H9 (cell line): ENCODE measurements at regions not wholly inside any gene's neighbourhood (a gene's known extent, or its start where the extent isn't known, plus 50 kb on each side); places are given as distances from the start of the nearest gene placed in this dataset.

Experiments
- DNase-seq: peaks from one replicate; pipeline ENCODE4 v3.0.0-alpha.2; 2017
- H2AFZ ChIP-seq: one replicate; pipeline ENCODE4 v1.6.1; 2013; ENCODE audit warnings: mild to moderate bottlenecking, low read length, control low read depth, moderate library complexity
- H2AK5ac ChIP-seq: 2 replicates; pipeline ENCODE4 v1.6.1; 2013; ENCODE audit warnings: low read length, control low read depth, mixed read lengths; ENCODE audit not compliant: insufficient read length
- H2BK120ac ChIP-seq: one replicate; pipeline ENCODE4 v1.6.1; 2013; ENCODE audit warnings: low read depth, mild to moderate bottlenecking, low read length, control low read depth, inconsistent platforms; ENCODE audit not compliant: poor library complexity, severe bottlenecking
- H2BK12ac ChIP-seq: 2 replicates; pipeline ENCODE4 v1.6.1; 2013; ENCODE audit warnings: low read length, control low read depth, mixed read lengths, low read depth; ENCODE audit not compliant: insufficient read length
- H2BK15ac ChIP-seq: 2 replicates; pipeline ENCODE4 v1.6.1; 2013; ENCODE audit warnings: low read depth, low read length, control low read depth
- H2BK20ac ChIP-seq: one replicate; pipeline ENCODE4 v1.6.1; 2013; ENCODE audit warnings: low read depth, mild to moderate bottlenecking, low read length, control low read depth, inconsistent platforms; ENCODE audit not compliant: poor library complexity, severe bottlenecking
- H2BK5ac ChIP-seq: 2 replicates; pipeline ENCODE4 v1.6.1; 2013; ENCODE audit warnings: low read length, control low read depth, mixed read lengths; ENCODE audit not compliant: insufficient read length
- H3K14ac ChIP-seq: 2 replicates; pipeline ENCODE4 v1.6.1; 2013; ENCODE audit warnings: low read length, control low read depth; ENCODE audit not compliant: insufficient read depth
- H3K18ac ChIP-seq: 2 replicates; pipeline ENCODE4 v1.6.1; 2013; ENCODE audit warnings: low read depth, mild to moderate bottlenecking, mixed read lengths, low read length, control low read depth; ENCODE audit not compliant: insufficient read length
- H3K23ac ChIP-seq: 2 replicates; pipeline ENCODE4 v1.6.1; 2013; ENCODE audit warnings: low read length, control low read depth, mixed read lengths, low read depth; ENCODE audit not compliant: insufficient read length
- H3K23me2 ChIP-seq: 2 replicates; pipeline ENCODE4 v1.6.1; 2013; ENCODE audit warnings: low read depth, mild to moderate bottlenecking, mixed read lengths, low read length, control low read depth; ENCODE audit not compliant: insufficient read length, poor library complexity, severe bottlenecking
- H3K27ac ChIP-seq: 2 replicates; pipeline ENCODE4 v1.5.1; 2013; ENCODE audit warnings: low read length, control low read depth, mixed read lengths, low read depth; ENCODE audit not compliant: insufficient read length
- H3K27me3 ChIP-seq: 2 replicates; pipeline ENCODE4 v1.6.1; 2013; ENCODE audit warnings: low read length, control low read depth, inconsistent platforms; ENCODE audit not compliant: insufficient read depth
- H3K4ac ChIP-seq: 2 replicates; pipeline ENCODE4 v1.6.1; 2013; ENCODE audit warnings: low read depth, mild to moderate bottlenecking, control low read depth, inconsistent platforms, low read length, moderate library complexity
- H3K4me1 ChIP-seq: 2 replicates; pipeline ENCODE4 v1.6.1; 2013; ENCODE audit warnings: low read length, control low read depth, inconsistent platforms; ENCODE audit not compliant: insufficient read depth
- H3K4me2 ChIP-seq: 2 replicates; pipeline ENCODE4 v1.6.1; 2013; ENCODE audit warnings: low read length, control low read depth, mixed read lengths; ENCODE audit not compliant: insufficient read length, insufficient read depth
- H3K56ac ChIP-seq: 2 replicates; pipeline ENCODE4 v1.6.1; 2013; ENCODE audit warnings: low read depth, mild to moderate bottlenecking, mixed read lengths, low read length, control low read depth; ENCODE audit not compliant: insufficient read length
- H3K79me1 ChIP-seq: 2 replicates; pipeline ENCODE4 v1.6.1; 2013; ENCODE audit warnings: low read depth, mild to moderate bottlenecking, moderate library complexity, low read length, control low read depth, inconsistent platforms; ENCODE audit not compliant: insufficient read depth, poor library complexity, severe bottlenecking
- H3K79me2 ChIP-seq: 2 replicates; pipeline ENCODE4 v1.6.1; 2013; ENCODE audit warnings: low read length, control low read depth, inconsistent platforms; ENCODE audit not compliant: insufficient read depth
- H3K9ac ChIP-seq: 2 replicates; pipeline ENCODE4 v1.6.1; 2013; ENCODE audit warnings: low read length, control low read depth, mixed read lengths; ENCODE audit not compliant: insufficient read length; ENCODE audit errors: extremely low read depth
- H3K9me3 ChIP-seq: one replicate; pipeline ENCODE4 v1.6.1; 2013; ENCODE audit warnings: low read depth, low read length, inconsistent platforms; ENCODE audit not compliant: control insufficient read depth
- H3T11ph ChIP-seq: one replicate; pipeline ENCODE4 v1.6.1; 2013; ENCODE audit warnings: mild to moderate bottlenecking, low read length, control low read depth, inconsistent platforms
- H4K20me1 ChIP-seq: one replicate; pipeline ENCODE4 v1.6.1; 2013; ENCODE audit not compliant: control insufficient read depth, insufficient read length, insufficient read depth
- H4K5ac ChIP-seq: 2 replicates; pipeline ENCODE4 v1.6.1; 2013; ENCODE audit warnings: low read depth, mild to moderate bottlenecking, mixed read lengths, low read length, control low read depth; ENCODE audit not compliant: insufficient read length
- H4K8ac ChIP-seq: replicated peaks from 2 replicates; pipeline ENCODE4 v1.6.1; 2013; ENCODE audit warnings: low read length, control low read depth, mixed read lengths, low read depth; ENCODE audit not compliant: insufficient read length
- H4K91ac ChIP-seq: 2 replicates; pipeline ENCODE4 v1.6.1; 2013; ENCODE audit warnings: low read depth, mild to moderate bottlenecking, moderate library complexity, mixed read lengths, low read length, control low read depth; ENCODE audit not compliant: insufficient read length
- H3K27ac Mint-ChIP-seq, 3 experiments: 2 replicates in 2 of 3; 3 replicates in 1 of 3; pipeline ENCODE4 v1.8.0; 2020 to 2021; ENCODE audit warnings: mixed read lengths in 3 of 3, mild to moderate bottlenecking in 1 of 3, moderate library complexity in 1 of 3
- H3K27me3 Mint-ChIP-seq: 2 replicates; pipeline ENCODE4 v1.8.0; 2021; ENCODE audit warnings: low read depth, mild to moderate bottlenecking, moderate library complexity, mixed read lengths
- H3K36me3 Mint-ChIP-seq, 3 experiments: 2 replicates in 2 of 3; 3 replicates in 1 of 3; pipeline ENCODE4 v1.8.0; 2020 to 2021; ENCODE audit warnings: low read depth in 3 of 3, mixed read lengths in 3 of 3; ENCODE audit not compliant: insufficient read depth in 1 of 3
- H3K4me1 Mint-ChIP-seq, 2 experiments: 2 replicates each; pipeline ENCODE4 v1.8.0; 2020; ENCODE audit warnings: mixed read lengths in 2 of 2
- H3K4me3 Mint-ChIP-seq, 2 experiments: 2 replicates in 1 of 2; 3 replicates in 1 of 2; pipeline ENCODE4 v1.8.0; 2020 to 2021; ENCODE audit warnings: mild to moderate bottlenecking in 2 of 2, mixed read lengths in 2 of 2, moderate library complexity in 1 of 2
- H3K9me3 Mint-ChIP-seq, 2 experiments: 2 replicates in 1 of 2; 3 replicates in 1 of 2; pipeline ENCODE4 v1.8.0; 2020; ENCODE audit warnings: mild to moderate bottlenecking in 2 of 2, mixed read lengths in 2 of 2, moderate library complexity in 1 of 2
- CTCF ChIP-seq: fragments of 200-600 bp; sonication (generic); conservative IDR thresholded peaks from 3 replicates; pipeline ENCODE4 v1.8.0; 2021; ENCODE audit warnings: antibody characterized with exemption, mild to moderate bottlenecking
- WGBS: extraction: QIAGEN DNeasy Blood & Tissue Kit; methylation state at CpG from one replicate; pipeline ENCODE4 v1.1.7; 2013; ENCODE audit warnings: missing lambda C conversion rate, low lambda C conversion rate, mixed read lengths; ENCODE audit not compliant: insufficient read length; ENCODE audit errors: extremely low coverage; 5-methylcytosine and 5-hydroxymethylcytosine counted together

DNA sequence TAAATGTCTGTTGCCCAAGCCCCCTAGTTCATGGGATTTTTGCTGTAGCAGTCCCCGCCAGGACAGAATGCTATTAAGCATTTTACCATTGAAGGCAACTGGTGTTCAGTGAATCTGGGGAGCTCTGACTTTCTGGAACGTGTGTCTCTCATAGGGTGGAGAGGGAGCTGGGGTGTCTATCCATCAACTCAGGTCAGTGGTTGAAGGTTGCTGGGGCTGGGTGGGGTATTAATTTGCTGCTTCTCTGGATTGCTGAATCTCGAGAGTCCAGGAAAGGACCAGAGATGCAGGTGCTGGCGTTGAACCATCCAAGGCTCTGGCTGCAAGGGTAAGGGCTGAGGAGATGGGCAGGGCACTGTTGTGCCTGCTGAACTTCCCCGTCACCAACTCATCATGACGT lies 66.8 kb upstream of the NCK2 start:
- H4K20me1 ChIP-seq: no peaks in the 10 kb centered on the region
- no peak overlapping the region for H2BK20ac ChIP-seq
- H3K9ac ChIP-seq: no peak overlapping the region
- no peak for TF ChIP-seq CTCF
- no peaks in the 10 kb centered on the region for H3K27me3 ChIP-seq
- H2BK120ac ChIP-seq: no peak overlapping the region
- H3T11ph ChIP-seq: no peak overlapping the region
- H4K91ac ChIP-seq: no peak overlapping the region
- WGBS: no CpG with 5 or more reads among the region's 6 CpGs
- no peak overlapping the region for H2BK12ac ChIP-seq
- no peak overlapping the region for H3K4me3 Mint-ChIP-seq
- H3K56ac ChIP-seq: no peak overlapping the region
- H3K79me1 ChIP-seq: no peaks in the 10 kb centered on the region
- no peak overlapping the region for H3K4me2 ChIP-seq
- no peaks in the 10 kb centered on the region for H3K36me3 Mint-ChIP-seq
- H4K8ac ChIP-seq: no peak overlapping the region
- H3K27me3 Mint-ChIP-seq: peaks cover 6% of the 10 kb centered on the region
- no peaks in the 10 kb centered on the region for H3K23me2 ChIP-seq
- no peak overlapping the region for H3K27ac ChIP-seq
- no peak overlapping the region for H3K27ac Mint-ChIP-seq
- H3K79me2 ChIP-seq: no peaks in the 10 kb centered on the region
- H3K9me3 Mint-ChIP-seq: peaks cover 0 to 1% of the 10 kb centered on the region in 2 experiments; a peak in 1 of 5 replicates
- no peak overlapping the region for H3K14ac ChIP-seq
- H3K23ac ChIP-seq: no peak overlapping the region
- no peak overlapping the region for H3K18ac ChIP-seq
- no peak overlapping the region for H2AFZ ChIP-seq
- no peak overlapping the region for H2AK5ac ChIP-seq
- H2BK5ac ChIP-seq: no peak overlapping the region
- H4K5ac ChIP-seq: no peak overlapping the region
- H3K4me1 ChIP-seq: no peaks in the 10 kb centered on the region
- H3K4ac ChIP-seq: no peak overlapping the region
- no peak overlapping the region for H2BK15ac ChIP-seq
- no peaks in the 10 kb centered on the region for H3K9me3 ChIP-seq
- DNase-seq: no peak
- peaks cover 12 to 14% of the 10 kb centered on the region in 2 experiments for H3K4me1 Mint-ChIP-seq
